NCI-H2029 treated with DMSO at 0.1 percent for 48 hours (cell line): ENCODE measurements at regions not wholly inside any gene's neighbourhood (a gene's known extent, or its start where the extent isn't known, plus 50 kb on each side); places are given as distances from the start of the nearest gene placed in this dataset.

Experiments
- DNase-seq: peaks from one replicate; lab custom pipeline; 2025; lab: John Stamatoyannopoulos, UW

DNA sequence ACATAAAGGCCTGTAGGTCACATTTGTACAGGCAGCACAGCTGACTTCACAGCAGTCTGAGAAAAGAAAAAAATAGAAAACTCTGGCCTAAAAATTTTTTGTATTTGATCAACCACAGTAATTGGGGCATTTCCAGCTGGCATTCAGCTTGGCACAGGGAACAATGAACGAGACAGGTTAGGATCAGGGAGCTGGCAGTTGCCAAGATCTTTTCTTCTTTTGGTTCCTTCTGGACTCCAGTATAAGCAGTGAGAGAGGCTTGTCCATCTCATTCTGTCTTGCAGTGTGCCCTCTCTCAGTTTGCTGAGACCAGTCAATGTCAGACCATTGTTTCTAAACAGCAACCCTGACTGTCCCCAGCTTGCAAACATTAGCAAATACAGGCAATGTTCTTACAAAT is 601.1 kb downstream of the TLR4 start:
- peak; percentile 25 for DNase-seq

- no peak for DNase-seq
Measured at GRCh38 chr9:118306801-118307200, 602.6 kb downstream of the TLR4 start.

DNA sequence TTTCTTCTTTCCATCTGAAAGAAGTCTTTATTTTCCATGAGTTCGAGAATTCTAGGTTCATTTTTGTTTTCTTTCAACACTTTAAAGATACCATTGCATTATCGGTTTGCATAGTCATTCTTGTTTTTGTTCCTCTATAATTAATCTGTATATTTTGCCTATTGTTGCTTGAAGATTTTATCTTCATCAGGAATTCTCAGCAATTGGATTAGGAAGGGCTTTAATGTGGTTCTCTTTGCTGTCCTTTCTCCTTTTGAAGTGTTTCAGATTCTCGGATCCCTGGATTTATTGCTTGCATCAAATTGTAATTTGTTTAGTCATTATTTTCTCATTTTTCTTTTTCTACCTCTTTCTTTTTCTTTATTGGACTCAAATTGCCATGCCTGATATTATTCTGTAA is 609.8 kb downstream of the TLR4 start:
- no peak for DNase-seq

DNA sequence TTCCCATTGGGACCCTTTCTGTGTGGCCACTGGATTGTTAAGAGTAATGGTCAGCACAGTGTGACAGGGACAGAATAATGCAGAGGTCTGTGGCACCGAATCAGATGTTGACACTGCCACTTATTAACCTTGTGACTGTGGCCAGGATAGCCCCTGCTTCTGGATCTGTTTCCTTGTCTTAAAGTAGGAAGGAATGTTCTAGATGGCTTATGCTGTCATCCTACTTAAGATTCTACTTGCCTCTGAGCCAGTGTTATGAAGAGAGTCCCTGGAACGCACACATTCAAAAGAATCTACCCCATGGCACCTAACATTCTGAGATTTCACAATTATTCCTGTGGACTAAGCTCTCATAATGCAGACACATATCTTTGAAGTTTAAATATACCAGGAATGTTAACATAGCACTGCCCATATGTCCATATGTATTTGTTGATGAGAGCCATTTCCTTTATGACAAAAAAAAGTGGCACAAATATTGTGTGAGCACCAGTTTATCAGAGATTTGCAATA is 612.7 kb downstream of the TLR4 start:
- DNase-seq, result no peak

- no peak for DNase-seq
Measured at GRCh38 chr9:118318770-118319431, 614.7 kb downstream of the TLR4 start.

- no peak for DNase-seq
Measured at GRCh38 chr9:118321788-118322187, 617.6 kb downstream of the TLR4 start.

DNA sequence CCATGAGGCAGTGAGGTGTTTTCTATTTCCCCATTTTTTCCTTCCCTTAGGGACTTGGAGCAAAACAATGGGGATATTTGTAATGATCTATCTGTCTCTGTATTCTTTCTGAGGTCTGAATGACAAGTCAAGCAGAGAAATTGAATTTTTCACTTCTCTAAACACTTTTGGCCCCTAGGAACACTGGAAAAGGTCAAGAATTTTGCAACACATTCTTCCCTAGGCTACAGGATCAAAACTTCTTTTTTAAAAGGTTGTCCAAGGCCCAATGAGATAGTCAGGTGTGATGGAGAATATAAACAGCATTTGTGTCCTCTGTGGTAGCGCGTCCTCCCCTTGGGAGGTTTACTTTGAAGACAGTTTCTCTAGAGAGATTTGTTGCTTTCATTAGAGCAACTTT is 620.5 kb downstream of the TLR4 start:
- no peak for DNase-seq

DNA sequence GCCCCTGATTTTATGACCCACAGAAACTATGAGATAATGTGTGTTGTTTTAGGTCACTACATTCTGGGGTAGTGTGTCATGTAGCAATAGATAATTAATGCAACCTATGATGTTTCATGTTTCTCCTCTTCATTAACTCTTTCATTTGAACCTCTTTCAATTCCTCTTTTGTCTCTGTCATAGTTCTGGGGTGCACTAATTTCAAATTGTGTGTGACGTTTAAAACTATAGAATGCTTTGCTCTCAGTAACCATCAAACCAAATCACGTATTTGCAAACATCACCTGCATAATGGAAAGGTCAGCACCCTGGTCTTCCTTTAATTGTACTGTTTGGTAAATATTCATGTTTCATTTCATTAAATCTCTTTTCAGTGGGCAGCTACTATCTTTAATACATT is 621.6 kb downstream of the TLR4 start:
- no peak for DNase-seq

DNA sequence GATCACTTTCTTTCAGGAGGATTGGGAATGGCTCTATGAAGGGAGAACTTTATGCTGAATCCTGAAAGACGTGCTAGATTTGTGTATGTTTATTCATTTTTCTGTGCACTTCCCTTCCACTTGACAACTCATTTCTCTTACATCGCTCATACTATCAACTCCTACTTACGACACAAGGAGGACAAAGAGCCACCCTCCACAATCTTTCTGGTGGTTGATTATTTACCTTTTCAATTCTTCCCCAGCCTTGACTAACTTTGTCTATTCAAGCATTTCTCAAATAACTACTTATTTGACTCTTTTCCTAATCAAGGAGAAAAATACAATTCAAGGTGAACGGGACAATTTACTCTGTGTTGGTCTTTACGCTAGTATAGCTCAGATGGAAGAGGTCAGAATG is 622.1 kb downstream of the TLR4 start:
- DNase-seq, result no peak

DNA sequence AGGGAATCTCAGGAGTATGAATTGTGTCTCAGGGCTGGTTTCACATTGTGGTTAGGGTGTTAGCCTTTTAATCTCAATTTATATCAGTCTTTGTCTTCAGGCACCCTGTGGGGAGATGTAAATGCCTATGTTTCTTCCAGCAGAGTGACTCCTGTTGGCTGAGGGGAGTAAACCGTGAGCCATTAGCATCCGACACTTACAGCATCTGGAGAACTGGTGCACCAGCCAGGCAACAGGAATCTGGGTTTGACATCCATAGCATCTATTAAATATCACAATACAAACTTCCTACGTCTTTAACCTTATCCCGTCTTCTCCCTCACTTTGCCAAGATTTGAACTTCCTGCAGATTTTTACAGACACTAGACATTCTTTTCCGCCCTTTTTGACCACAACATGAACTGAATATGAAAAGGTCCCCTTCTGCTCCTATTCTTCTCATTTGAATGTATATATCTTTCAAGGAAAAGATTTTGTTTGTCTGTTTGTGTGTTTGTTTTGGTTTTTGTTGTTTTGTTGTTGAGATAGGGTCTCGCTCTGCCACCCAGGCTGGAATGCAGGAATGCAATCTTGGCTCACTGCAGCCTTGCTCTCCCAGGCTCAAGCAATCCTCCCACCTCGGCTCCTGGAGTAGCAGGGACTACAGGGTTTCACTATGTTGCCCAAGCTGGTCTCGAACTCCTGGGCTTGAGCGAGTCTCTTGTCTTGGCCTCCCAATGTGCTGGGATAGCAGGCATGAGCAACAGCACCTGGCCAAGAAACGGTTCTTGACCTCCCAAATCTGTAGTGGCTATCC is 626.2 kb downstream of the TLR4 start:
- no peak for DNase-seq

DNA sequence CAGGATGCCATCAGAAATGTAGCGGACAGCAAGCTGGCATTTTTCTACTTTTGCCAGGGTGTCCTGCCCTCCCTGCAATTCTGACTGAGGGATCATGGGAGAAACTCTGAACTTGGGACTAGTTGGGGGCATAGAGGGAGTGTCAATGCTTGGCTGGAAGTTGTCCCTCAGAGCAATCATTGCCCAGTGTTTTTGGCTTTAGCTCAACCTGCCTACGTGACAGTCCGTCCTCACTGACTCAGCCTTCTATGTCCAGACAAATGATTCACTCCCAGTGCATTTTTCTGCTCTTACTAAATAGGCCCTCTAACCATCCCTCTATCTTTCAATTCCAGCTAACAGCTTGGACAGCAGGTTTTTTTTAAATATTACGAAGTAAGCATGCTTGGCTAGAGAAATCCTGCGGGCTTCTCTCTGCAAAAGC is 627.4 kb downstream of the TLR4 start:
- DNase-seq, result no peak

DNA sequence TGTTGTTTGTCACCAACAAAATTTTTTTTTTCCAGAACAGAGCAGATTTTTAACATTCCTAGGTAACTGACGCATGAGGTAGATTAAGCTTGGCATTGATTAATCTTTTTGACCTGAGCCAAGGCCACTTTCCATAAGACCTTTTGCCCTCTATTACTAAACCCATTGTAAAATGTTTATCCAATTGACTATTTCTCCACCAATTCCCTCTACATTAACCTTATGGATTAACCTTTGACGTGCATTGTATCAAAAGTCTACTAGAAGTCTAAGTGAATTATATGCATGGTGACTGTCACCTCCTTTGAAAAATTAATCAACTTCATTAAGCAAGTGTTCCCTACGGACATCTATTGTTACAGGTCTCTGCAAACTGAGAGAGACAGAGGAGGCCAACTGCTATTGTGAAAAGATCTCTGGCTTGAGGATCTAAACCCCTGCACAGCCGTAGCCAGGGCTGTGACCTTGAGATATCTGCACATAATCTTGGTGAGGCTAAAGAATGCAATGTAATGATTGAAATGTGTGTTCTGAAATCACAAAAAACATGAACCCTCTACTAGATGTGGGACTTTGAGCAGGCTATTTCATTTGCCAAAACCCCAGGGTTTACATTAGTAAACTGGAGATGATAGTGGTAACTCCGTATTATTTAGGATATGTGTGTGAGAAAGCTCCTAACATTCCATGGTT is 632.2 kb downstream of the TLR4 start:
- DNase-seq, result no peak

DNA sequence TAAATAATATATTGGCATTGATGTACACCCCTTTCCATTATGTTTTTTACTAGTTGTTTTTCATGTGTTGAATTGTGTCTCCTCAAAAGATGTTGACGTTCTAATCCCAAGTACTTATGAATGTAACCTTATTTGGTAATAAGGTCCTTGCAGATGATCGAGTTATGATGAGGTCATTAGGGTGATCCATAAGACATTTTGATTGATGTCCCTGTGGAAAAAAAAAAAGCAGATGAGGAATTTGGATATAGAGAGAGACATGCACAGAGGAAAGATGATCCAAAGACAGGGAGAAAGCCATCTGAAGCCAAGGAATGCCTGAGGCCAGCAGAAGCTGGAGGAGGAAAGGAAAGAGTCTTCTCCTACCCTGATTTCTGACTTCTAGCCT is 632.7 kb downstream of the TLR4 start:
- no peak for DNase-seq

GRCh38 chr9:118360036-118360435 is 655.8 kb downstream of the TLR4 start:
- DNase-seq, result no peak

GRCh38 chr9:118362123-118362522 is 657.9 kb downstream of the TLR4 start:
- no peak for DNase-seq

GRCh38 chr9:118362596-118362995 is 658.4 kb downstream of the TLR4 start:
- DNase-seq, result no peak

DNA sequence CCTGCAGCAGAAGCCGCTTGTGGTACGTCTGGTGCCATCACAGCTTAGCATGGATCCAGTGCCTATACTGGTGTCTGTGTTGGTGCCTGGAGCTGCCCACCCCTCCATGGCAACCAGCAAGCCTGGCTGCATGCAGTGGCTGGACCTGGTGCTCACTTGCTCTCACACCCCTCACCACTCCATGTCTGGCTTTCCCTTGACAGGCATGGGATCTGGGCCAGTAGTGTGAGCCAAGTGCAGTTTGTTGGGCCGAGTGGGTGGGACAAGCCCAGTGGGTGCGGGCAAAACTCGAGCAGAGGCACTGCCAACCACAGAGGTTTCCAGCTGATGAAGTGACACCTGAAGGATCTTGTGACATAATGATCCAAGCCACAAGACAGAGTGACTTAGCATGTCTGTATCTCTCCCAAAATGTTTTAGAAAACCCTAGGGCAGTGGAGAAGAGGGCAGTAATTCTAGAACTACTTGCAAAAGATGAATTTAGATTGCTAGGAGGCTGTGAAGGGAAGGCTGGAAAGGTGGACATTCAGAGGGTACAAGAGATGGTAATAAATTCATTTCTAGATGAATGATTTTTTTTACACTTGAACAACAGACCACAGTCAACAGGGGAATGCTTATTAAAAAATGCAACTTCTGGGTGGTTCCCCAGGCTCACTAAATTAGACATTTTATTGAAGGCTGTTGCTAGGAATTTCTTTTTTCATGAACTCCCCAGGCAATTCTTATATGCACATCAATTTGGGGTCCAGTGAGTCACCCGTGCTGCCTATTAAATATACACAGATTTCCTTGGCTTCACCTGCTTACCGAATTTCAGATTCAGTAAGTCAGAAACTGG is 660.3 kb downstream of the TLR4 start:
- no peak for DNase-seq

- DNase-seq, result no peak
Measured at GRCh38 chr9:118366228-118366627, 662.0 kb downstream of the TLR4 start.

DNA sequence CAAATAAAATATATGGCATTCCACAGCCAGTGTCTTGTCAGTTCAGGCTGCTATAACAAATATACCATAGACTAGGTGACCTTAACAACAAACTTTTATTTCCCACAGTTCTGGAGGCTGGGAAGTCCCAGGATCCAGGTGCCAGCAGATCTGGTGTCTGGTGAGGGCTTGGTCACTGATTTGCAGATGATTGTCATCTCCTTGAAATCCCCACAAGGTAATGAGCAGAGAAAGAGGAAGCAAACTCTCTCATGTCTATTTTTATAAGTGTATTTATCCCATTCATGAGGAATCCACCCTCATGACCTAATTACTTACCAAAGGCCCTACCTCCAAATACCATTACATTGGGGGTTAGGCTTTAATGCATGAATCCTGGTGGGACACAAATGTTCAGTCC is 663.2 kb downstream of the TLR4 start:
- no peak for DNase-seq

DNA sequence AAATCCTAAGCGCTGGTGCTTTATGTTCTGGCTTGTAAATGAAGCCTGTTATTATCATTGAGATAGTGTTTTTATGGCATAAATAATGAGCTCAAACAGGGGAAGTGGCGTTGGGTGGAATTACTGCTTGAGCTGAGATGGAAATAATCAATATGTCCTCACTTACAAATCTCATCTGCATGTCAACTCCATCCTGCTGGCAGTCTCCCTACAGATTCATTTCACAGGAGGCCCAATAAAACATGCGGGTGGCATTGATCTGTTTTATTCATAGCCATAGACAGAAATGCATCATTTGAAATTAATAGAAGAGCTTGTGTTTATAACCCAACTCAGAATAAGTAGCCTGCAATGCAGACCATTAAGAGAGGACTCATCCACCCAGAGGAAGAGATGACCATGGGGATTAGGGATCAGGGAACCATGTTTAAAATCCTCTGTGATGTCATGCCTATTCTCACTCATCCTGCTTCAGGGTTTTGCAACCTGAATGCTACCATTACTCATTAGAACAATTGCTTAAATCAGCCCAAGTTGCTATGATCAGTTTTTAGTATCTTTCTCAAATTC is 680.4 kb downstream of the TLR4 start:
- no peak for DNase-seq

GRCh38 chr9:118395415-118395814 is 691.2 kb downstream of the TLR4 start:
- DNase-seq, result no peak

DNA sequence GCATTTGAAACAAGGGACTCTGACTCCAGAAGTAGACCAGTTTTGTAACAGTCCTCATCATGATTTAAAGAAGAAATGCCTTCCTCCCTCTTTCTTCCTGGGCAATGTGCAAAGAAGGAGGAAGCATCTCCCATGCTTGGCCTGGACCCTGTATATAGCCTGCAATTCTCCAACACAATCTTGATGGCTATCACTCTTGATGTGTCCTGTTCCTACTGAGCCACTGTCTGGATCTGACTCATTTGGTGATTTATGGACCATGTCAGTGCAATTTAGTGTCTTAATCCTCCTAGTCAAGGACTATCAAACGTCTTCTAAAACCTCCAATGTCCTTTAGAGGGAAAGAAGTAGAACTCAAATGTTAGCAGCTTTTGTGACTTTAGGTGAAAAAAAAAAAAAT is 697.3 kb downstream of the TLR4 start:
- DNase-seq, result no peak
